Activated B cell treated with CpG ODN at 0.5 μM for 24 hours (primary cell): ENCODE measurements at regions not wholly inside any gene's neighbourhood (a gene's known extent, or its start where the extent isn't known, plus 50 kb on each side); places are given as distances from the start of the nearest gene placed in this dataset.

Experiments
- ATAC-seq: fragments of 200-7000 bp; cut with Tn5 transposase; one replicate; pipeline ENCODE4 v1.10.0; 2021; ENCODE audit warnings: low read depth, mild to moderate bottlenecking, moderate library complexity
- CTCF ChIA-PET: fragments of 350-600 bp; sonication (Branson Sonifier 250); formaldehyde crosslinking; loops from one replicate; lab custom pipeline; 2021; ENCODE audit warnings: antibody characterized with exemption; lab: Charles Lee
- POLR2A ChIA-PET: fragments of 350-600 bp; sonication (Branson Sonifier 250); formaldehyde crosslinking; loops from one replicate; lab custom pipeline; 2021; ENCODE audit warnings: antibody characterized with exemption; lab: Charles Lee
- DNase-seq: peaks from one replicate; pipeline ENCODE4 v3.0.0; 2022
- H3K27ac Mint-ChIP-seq: one replicate; pipeline ENCODE4 v1.8.0; 2020; ENCODE audit warnings: mixed read lengths
- H3K27me3 Mint-ChIP-seq: one replicate; pipeline ENCODE4 v1.8.0; 2021; ENCODE audit warnings: mixed read lengths
- H3K36me3 Mint-ChIP-seq: one replicate; pipeline ENCODE4 v1.8.0; 2021; ENCODE audit warnings: low read depth, mixed read lengths
- H3K4me1 Mint-ChIP-seq: one replicate; pipeline ENCODE4 v1.8.0; 2021; ENCODE audit warnings: mixed read lengths
- H3K4me3 Mint-ChIP-seq: one replicate; pipeline ENCODE4 v1.8.0; 2020; ENCODE audit warnings: mild to moderate bottlenecking, mixed read lengths
- H3K9me3 Mint-ChIP-seq: one replicate; pipeline ENCODE4 v1.8.0; 2020; ENCODE audit warnings: mixed read lengths
- CTCF ChIP-seq: fragments of 200-600 bp; IDR thresholded peaks from one replicate; pipeline ENCODE4 v1.8.0; 2022; ENCODE audit warnings: antibody characterized with exemption, mild to moderate bottlenecking
- intact Hi-C: fragments of 100-400 bp; cut with micrococcal nuclease; formaldehyde crosslinking; loops from one replicate; pipeline ENCODE4 v1.15.1; 2024

GRCh38 chr12:11962860-11963259 lies 107.9 kb upstream of the BCL2L14 start:
- H3K4me3 Mint-ChIP-seq: no peak overlapping the region
- H3K27me3 Mint-ChIP-seq: peaks cover 7% of the 10 kb centered on the region
- no peaks in the 10 kb centered on the region for H3K9me3 Mint-ChIP-seq
- intact Hi-C loops: no loop called here
- no peak overlapping the region for H3K27ac Mint-ChIP-seq
- DNase-seq (no peak), ATAC-seq (no peak)
- H3K36me3 Mint-ChIP-seq: no peaks in the 10 kb centered on the region
- no peak for TF ChIP-seq CTCF
- CTCF ChIA-PET: interaction anchor here (0.6 kb wide), 1 partner anchor 393 kb away, joined by 4 read pairs; no protein-coding TSS in a partner anchor
- peaks cover 3% of the 10 kb centered on the region for H3K4me1 Mint-ChIP-seq
- POLR2A ChIA-PET: no interaction called here

- no peaks in the 10 kb centered on the region for H3K36me3 Mint-ChIP-seq
- no peak overlapping the region for H3K4me3 Mint-ChIP-seq
- no peaks in the 10 kb centered on the region for H3K4me1 Mint-ChIP-seq
- H3K27ac Mint-ChIP-seq: no peak overlapping the region
- intact Hi-C loops: no loop called here
- CTCF ChIA-PET: no interaction called here
- DNase-seq (no peak), ATAC-seq (no peak)
- H3K27me3 Mint-ChIP-seq: peaks cover 2% of the 10 kb centered on the region
- TF ChIP-seq CTCF: no peak
- POLR2A ChIA-PET: interaction anchor here (0.6 to 0.7 kb wide), 2 partner anchors 66 to 246 kb away, joined by 3 to 7 read pairs; no protein-coding TSS in a partner anchor
- H3K9me3 Mint-ChIP-seq: no peaks in the 10 kb centered on the region
Observed at GRCh38 chr12:11963841-11964471, 106.8 kb upstream of the BCL2L14 start.

- Mint-ChIP-seq H3K4me1 (no peaks in the 10 kb centered on the region), H3K4me3 (no peak overlapping the region), H3K27ac (no peak overlapping the region), H3K9me3 (no peaks in the 10 kb centered on the region), H3K36me3 (no peaks in the 10 kb centered on the region), H3K27me3 (no peaks in the 10 kb centered on the region)
- ChIA-PET CTCF (no interaction called here), POLR2A (no interaction called here)
- intact Hi-C loops: no loop called here
- no peak for DNase-seq
- no peak for TF ChIP-seq CTCF
- no peak for ATAC-seq
Observed at GRCh38 chr12:11965258-11965910, 105.4 kb upstream of the BCL2L14 start.

- H3K9me3 Mint-ChIP-seq: no peaks in the 10 kb centered on the region
- CTCF ChIA-PET: no interaction called here
- no peak overlapping the region for H3K27ac Mint-ChIP-seq
- no peaks in the 10 kb centered on the region for H3K4me1 Mint-ChIP-seq
- intact Hi-C loops: no loop called here
- H3K36me3 Mint-ChIP-seq: no peaks in the 10 kb centered on the region
- POLR2A ChIA-PET: interaction anchor here (1.0 kb wide), 1 partner anchor 8 kb away, joined by 3 read pairs; no protein-coding TSS in a partner anchor
- no peaks in the 10 kb centered on the region for H3K27me3 Mint-ChIP-seq
- no peak for ATAC-seq
- H3K4me3 Mint-ChIP-seq: no peak overlapping the region
- DNase-seq: no peak
- TF ChIP-seq CTCF: no peak
Observed at GRCh38 chr12:11967376-11968047, 103.2 kb upstream of the BCL2L14 start.

- intact Hi-C loops: no loop called here
- no peak for DNase-seq
- ATAC-seq: no peak
- ChIA-PET POLR2A (no interaction called here), CTCF (no interaction called here)
- no peak for TF ChIP-seq CTCF
- Mint-ChIP-seq H3K4me3 (no peak overlapping the region), H3K27me3 (no peaks in the 10 kb centered on the region), H3K27ac (no peak overlapping the region), H3K4me1 (no peaks in the 10 kb centered on the region), H3K36me3 (no peaks in the 10 kb centered on the region), H3K9me3 (no peaks in the 10 kb centered on the region)
Observed at GRCh38 chr12:11968048-11968383, 102.7 kb upstream of the BCL2L14 start.
